Hindlimb muscle (tissue), 1 donor: ENCODE measurements at regions not wholly inside any gene's neighbourhood (a gene's known extent, or its start where the extent isn't known, plus 50 kb on each side); places are given as distances from the start of the nearest gene placed in this dataset.
A peak's percentile ranks its signal among the peaks of the same experiment; 100 is the strongest.
"Not testable (repeated sequence)": the region's sequence is repeated elsewhere in the genome, so short reads cannot be mapped to it uniquely, and the experiment has no call there.

Experiments
- DNase-seq: peaks from one replicate; pipeline ENCODE4 v3.0.0-alpha.2; 2013

GRCh38 chr7:112981966-112982365 lies 104.7 kb downstream of the GPR85 start:
- DNase-seq, result no peak

DNA sequence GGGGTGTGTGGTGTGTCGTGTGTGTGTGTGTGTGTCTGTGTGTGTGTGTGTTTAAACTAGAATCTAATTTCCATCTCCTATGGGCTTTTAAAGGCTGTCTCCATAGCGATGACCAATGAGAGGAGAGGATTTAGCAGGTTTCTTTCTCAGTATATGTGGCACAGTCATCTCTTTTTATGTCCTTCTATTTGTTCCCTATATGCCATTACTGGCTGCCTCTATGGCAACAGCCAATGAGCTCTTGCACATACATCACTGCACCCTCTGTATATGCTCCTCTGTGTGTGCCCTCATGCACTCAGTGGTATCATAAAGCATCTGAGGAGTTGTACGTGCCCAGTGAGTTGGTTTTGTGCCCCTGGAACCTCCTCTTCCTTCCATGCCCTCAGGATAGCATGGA lies 107.6 kb downstream of the GPR85 start:
- not testable (repeated sequence) for DNase-seq

DNA sequence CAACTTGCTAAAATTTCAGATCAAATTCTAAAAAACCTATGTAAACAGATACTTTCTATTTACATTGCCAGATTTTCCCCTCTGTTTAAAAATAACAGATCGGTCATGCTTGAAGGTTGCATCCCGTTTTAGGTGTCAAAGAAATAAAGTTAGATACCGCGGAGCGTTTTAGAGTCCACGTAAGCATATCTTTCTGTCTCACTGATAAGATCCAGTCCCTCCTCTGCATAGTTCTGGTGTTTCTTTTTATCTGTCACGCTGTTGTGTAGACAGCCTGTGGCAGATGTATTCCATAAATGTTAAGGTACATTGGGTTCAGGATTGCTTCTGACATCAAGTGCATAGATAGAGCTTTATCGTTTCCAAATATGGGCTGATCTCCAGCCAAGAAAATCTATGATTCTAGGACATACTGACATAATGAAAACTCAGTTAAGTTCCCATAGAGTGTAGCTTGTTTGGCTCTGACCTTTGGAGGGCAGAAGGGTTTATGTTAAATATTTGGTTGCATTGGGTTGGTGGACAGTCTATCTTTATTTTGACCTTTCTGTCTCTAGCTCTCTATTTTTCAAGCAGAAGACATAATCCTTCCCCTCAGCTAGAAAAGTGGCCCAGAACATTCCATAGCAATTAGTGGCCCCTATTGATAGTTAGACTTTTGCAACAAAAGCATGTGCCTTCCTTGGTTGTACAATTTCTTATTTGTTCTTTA lies 109.2 kb downstream of the GPR85 start:
- DNase-seq, result not testable (repeated sequence)

DNA sequence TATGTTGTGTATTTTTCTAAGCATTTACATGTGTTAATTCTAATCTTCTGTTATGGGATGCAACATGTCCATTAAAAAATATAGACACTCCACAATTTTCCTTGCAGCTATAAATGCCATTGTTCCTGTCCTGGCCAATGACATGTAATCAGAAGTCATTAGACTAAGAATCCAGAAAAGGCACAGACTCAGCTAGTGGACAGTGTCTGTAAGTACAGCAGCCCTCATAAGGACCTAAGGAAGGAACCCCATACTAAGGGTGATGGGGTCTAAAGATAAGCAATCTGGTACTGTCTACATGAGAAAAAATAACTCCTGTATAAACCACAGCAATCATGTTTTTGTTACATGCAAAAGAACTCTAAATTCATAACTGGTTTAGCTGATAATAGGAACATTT lies 115.9 kb downstream of the GPR85 start:
- DNase-seq, result no peak

DNA sequence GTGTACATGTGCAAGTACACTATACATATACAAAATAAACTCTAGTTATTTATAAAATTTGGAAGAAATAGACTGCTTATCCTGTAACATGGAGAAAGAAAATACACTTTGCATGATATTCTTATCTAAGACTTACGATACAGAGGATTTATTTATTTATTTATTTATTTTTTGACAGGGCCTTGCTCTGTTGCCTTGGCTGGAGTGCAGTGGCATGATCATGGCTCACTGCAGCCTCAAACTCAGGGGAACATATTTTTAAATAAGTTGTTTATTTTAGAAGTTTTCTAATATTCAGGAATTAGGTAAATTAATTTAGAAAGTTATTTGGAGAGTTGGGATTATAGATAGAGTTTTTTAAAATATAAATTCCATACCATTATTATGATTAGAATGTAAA lies 116.7 kb downstream of the GPR85 start:
- DNase-seq, result no peak

GRCh38 chr7:112965506-112965905 lies 121.1 kb downstream of the GPR85 start:
- no peak for DNase-seq

DNA sequence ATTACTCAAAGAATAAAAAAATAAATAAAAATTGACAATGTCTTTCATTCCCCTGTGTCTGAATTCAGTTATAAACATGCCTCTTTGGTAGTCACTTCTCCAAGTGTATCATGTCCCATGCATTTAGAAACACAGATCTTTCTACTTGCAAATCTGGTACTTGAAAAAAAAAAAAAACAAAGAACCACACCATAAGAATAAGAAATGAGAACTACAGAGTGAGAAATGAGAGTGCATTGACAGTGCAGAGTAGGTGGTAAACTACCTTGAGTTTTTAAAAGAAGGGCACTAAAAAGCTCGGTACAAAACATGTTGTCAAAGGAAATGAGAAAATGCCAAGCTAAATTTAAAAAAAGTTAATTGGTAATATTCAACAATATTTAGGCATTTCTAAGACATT lies 123.0 kb downstream of the GPR85 start:
- DNase-seq, result no peak

- no peak for DNase-seq
Observed at GRCh38 chr7:112962815-112963214, 123.8 kb downstream of the GPR85 start.

DNA sequence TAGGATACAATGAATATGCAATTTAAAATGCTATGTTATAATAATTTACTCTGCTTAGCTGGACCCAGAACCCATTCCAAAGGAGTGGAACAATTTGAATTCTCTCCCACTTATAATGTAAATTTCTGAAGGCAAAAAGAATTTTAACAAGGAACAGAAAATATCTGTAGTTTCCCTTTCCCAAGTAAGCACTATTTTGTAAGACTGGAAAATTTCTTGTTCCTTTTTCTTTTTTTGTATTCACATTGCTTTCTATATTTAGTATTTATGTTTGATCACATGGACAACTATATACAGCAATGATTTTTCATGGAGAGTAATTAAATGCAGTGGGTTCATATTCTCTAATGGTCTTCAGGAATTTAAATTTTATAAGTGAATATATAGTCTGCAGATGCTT lies 127.4 kb downstream of the GPR85 start:
- no peak for DNase-seq

DNA sequence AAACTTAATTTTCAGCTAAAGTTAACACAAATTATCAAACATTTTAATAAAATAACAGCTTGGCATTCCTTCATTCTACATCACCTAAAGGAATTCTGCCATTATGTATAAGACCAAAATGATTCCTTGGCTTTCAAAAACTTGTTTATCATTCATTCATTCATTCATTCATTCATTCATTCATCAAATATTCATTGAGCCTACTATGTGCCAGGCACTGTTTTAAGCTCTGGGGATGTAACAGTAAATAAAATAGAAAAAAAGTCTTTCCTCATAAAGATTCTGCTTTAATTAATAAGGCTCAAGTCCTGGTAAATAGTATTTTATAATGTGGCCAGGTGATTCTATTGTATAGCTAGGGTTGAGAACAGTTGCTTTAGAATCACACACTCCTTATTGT lies 127.9 kb downstream of the GPR85 start:
- DNase-seq, result no peak

- DNase-seq, result no peak
Observed at GRCh38 chr7:112957901-112958300, 128.7 kb downstream of the GPR85 start.

GRCh38 chr7:112953031-112953430 lies 133.6 kb downstream of the GPR85 start:
- not testable (repeated sequence) for DNase-seq

DNA sequence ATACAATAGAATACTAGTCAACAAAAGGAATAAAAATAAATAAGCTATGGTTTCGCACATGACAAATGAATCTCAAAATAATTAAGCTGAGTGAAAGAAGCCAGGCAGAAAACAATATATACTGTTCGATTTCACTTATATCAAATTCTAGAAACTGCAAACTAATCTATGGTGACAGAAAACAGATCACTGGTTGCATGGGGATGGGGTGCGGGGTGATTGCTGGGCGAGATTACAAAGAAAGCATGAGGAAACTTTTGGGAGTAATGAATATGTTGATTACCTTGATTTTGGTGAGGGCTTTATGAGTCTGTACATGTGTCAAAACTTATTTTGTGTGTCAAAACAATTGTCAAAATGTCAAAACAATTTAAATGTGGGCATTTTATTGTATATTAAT lies 135.6 kb downstream of the GPR85 start:
- DNase-seq, result no peak

DNA sequence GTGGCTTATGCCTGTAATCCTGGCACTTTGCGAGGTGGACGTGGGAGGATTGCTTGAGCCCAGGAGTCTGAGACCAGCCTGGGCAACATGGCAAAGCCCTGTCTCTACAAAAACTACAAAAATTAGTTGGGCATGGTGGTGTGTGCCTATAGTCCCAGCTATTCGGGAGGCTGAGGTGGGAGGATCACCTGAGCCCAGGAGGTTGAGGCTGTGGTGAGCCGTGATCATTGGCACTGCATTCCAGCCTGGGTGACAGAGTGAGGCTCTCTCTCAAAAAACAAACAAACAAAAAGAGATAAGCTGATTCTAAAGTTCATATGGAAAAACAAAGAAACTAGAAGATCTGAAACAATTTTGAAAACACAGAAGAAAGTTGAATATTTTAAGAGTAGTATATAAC lies 136.9 kb downstream of the GPR85 start:
- not testable (repeated sequence) for DNase-seq

GRCh38 chr7:112946350-112946749 lies 140.3 kb downstream of the GPR85 start:
- no peak for DNase-seq

DNA sequence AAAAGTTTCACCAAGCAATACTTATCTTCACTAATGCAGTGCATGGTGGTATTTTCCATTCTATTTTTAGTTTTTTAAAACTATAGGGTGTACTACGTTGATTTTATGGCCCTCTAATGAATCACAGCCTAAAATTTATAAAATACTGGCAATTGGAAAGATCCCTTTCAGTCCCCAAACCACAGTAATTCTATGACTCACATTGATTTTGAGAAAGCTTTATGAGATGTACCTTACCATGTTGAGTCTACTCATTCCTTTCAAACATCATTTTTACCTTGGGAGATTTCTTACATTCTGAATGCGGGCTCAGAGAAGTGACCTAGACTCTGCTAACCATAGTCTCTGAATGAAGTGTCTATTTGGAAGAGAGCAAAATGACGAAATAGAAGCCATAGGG lies 141.6 kb downstream of the GPR85 start:
- no peak for DNase-seq

DNA sequence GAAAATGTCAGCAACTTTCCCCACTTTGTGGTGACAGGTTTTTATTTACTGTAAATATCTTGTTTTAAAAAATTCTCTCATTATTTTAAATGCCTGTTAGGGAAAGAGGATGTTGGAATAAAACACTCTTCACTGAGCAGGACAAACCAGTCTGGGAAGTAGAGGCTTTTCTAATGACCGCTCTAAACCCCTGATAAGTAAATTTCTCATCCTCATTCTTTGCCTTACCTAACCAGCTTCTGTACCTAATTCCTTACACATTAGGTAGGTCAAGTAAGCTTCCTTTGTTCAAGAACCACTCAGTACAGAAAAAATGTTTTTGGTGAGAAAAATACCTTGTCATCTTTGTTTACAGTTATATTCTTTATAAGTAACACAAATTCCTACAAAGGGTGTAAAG lies 143.6 kb downstream of the GPR85 start:
- no peak for DNase-seq

DNA sequence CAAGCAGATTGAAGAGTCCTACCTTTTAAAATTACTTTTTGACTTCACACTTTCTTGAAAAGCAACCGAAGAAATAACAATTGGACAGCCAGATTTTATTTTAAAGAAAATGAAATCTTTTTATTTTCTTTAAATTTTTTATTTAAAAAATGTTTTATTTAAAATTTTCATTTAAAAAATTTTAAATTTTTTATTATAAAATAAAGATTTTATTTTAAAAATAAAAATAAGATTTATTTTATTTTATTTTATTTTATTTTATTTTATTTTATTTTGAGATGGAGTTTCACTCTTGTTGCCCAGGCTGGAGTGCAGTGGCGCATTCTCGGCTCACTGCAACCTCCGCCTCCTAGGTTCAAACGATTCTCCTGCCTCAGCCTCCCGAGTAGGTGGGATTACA lies 144.5 kb downstream of the GPR85 start:
- not testable (repeated sequence) for DNase-seq

DNA sequence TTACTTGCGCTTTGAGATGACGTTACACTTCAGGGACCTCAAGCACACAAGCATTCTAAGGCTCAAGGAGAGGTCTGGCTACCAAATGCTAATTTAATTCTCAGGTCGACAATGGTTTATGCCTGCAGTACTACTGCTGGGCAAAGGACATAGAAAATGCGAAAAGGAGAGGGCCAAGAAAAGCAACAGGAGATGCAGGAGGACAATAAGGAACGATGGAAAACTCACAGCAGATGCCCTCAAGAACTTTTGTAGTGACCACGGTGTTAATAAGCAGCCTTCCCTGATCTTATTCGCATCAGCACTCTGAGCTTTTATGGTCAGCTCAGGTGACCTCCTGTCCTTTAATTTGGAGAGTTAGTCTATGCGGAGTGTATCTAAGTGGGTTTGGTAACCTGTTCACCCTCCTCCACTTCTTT lies 146.3 kb downstream of the GPR85 start:
- no peak for DNase-seq

DNA sequence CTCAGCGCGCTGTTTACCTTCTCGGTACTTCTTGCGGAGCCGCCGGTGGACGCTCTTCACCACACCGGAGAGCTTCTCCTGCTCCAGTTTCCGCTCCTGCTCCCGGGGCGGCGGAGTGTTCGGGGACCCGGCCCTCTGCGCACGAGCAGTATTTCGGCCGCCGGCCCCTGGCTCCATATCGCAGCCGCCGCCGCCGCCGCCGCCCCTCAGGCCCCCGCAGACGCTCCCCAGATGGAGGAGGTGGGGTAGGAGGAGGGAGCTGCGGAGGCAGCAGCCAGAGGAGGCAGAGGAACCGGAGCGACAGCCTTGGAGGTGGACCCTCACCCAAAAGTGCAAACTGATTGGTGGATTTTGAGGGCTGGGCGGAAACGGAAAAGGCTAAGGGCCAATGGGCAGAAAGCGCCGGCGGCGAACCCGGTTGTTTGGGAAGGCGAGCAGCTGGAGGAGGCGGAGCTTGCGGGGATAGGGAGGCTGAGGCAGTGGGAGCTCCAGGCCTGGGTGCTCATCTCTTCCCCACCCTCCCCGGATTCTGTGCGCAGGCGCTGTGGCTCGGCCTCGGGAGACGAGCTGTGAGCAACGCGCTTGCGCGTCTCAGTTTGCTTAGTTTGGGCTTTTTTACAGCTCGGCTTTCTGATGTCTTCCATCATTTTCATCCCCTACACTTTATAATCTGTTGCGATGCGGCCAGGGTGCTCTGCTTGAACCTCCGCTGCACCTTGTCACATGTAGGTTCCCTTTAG lies 146.9 kb downstream of the GPR85 start:
- DNase-seq, result peak; percentile 100

GRCh38 chr7:112938863-112939573 lies 147.6 kb downstream of the GPR85 start:
- peak; percentile 12 for DNase-seq

DNA sequence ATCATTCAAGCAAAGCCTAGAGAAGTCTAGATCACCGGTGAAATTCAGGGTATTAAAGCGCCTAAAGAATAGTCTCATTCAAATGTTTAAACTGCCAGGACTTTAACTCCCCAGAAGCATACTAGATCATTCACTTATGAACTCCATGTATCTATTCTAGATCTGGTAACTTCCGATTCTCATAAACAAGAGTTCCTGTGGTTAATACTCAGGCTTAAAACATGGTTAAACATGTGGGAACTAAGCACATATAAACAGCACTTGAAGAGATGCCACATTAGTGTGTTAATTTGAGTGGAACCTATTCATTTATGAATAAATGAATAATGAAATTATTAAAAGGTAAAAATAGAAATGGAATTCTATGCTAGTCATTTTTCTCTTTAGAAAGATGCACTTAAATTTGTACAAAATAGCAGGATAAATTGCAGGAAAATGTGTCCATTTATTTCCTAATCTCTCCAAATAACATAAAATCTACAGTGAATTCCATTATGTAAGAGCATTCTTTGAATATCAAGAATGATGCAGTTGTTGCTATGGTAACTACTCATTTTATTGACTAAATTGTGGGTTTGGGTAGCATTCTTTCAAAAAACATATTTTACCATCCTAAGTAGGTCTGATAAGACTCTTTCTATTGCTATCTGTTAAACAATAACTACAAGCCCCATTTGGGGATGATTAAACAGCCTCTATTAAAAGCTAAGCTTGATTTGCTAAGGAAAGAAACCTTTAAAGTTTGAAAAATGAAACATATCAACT lies 147.6 kb upstream of the TMEM168 start:
- DNase-seq, result no peak

DNA sequence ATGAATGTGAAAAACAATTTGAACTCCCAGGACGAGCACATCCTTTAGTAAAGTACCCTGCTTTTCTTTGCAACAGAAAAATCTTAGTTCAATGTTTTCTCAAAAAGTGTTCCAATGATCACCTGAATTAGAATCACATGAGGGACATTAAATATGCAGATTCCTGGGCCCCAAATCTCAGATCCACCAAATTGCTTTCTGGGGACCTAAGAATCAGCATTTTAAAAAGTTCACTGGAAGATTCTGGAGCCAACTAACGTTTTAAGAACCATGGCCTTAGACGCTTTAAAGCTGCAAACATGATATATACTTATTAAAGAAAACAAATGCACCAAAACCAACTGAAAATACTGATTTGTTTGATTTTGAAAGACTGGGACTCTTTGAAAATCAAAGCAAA lies 143.4 kb upstream of the TMEM168 start:
- DNase-seq, result no peak
